ENCODE measurements at regions not wholly inside any gene's neighbourhood (a gene's known extent, or its start where the extent isn't known, plus 50 kb on each side); places are given as distances from the start of the nearest gene placed in this dataset.

DNA sequence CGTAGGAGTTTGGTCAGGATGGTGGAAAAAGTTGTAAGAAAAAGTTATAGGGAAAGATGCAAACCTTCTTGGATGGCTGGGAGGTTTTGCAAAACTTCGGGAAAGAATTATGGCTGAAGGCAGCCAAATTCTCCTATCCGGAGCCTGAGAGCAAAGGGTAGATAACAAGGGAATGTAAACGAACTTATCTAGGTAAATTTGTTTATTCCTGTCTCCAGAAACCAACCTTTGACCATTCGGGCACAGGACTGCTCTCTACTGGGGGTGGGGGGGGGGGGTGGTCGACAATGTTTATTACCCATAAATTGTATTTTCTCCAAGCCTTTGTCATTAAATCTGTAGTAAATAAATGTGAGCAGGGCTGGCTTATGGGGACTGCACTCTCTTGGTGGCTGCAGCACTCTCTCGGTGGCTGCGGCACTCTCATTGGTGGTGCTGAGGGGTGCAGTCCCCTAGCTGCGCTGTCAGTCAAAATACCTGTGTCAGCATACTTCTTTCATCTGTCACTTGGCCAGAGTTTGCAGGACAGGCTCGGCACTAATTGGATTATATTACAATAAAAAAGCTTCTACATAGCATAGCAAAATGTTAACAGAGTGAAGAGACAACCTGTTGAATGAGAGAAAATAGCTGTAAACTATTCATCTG lies 827.8 kb downstream of the SH3BGRL start:
- no peak overlapping the region for H3K56ac ChIP-seq (ENCODE audit: insufficient read length, low read depth, low read length)
- H3K18ac ChIP-seq (ENCODE audit: insufficient read length, low read depth, low read length) = no peak overlapping the region
- no peak overlapping the region for H4K5ac ChIP-seq (ENCODE audit: insufficient read length, low read depth, low read length)
- H3K14ac ChIP-seq (ENCODE audit: insufficient read depth, low read length) = no peak overlapping the region
- DNase-seq = no peak
- H3K79me1 ChIP-seq (ENCODE audit: insufficient read depth, low read depth, low read length, poor library complexity, severe bottlenecking) = no peaks in the 10 kb centered on the region
- H3K4me1 ChIP-seq (ENCODE audit: insufficient read depth, low read length) = no peaks in the 10 kb centered on the region
- H3K9ac ChIP-seq (ENCODE audit: extremely low read depth, insufficient read length, low read length) = no peak overlapping the region
- Mint-ChIP-seq H3K27me3 (ENCODE audit: low read depth) (no peaks in the 10 kb centered on the region; the same call in 1 of the 2 replicates), H3K36me3 (ENCODE audit: insufficient read depth in 1 of 3, low read depth in 3 of 3) (peaks cover 2 to 25% (median 8%) of the 10 kb centered on the region in 3 experiments; a peak in 5 of 7 replicates), H3K4me1 (no peaks in the 10 kb centered on the region), H3K4me3 (no peak overlapping the region), H3K9me3 (peaks cover 78 to 81% of the 10 kb centered on the region in 2 experiments), H3K27ac (no peak overlapping the region)
- H2AK5ac ChIP-seq (ENCODE audit: insufficient read length, low read length) = no peak overlapping the region
- no peak overlapping the region for H2BK120ac ChIP-seq (ENCODE audit: low read depth, low read length, poor library complexity, severe bottlenecking)
- no peaks in the 10 kb centered on the region for H3K27me3 ChIP-seq (ENCODE audit: insufficient read depth, low read length)
- H3T11ph ChIP-seq (ENCODE audit: low read length) = no peak overlapping the region
- no peak overlapping the region for H3K4ac ChIP-seq (ENCODE audit: low read depth, low read length)
- TF ChIP-seq, protein P1, sequence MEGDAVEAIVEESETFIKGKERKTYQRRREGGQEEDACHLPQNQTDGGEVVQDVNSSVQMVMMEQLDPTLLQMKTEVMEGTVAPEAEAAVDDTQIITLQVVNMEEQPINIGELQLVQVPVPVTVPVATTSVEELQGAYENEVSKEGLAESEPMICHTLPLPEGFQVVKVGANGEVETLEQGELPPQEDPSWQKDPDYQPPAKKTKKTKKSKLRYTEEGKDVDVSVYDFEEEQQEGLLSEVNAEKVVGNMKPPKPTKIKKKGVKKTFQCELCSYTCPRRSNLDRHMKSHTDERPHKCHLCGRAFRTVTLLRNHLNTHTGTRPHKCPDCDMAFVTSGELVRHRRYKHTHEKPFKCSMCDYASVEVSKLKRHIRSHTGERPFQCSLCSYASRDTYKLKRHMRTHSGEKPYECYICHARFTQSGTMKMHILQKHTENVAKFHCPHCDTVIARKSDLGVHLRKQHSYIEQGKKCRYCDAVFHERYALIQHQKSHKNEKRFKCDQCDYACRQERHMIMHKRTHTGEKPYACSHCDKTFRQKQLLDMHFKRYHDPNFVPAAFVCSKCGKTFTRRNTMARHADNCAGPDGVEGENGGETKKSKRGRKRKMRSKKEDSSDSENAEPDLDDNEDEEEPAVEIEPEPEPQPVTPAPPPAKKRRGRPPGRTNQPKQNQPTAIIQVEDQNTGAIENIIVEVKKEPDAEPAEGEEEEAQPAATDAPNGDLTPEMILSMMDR (conservative IDR thresholded peaks at IDR 0.05) = no peak
- no peak overlapping the region for H2AFZ ChIP-seq (ENCODE audit: low read length)
- no peak overlapping the region for H4K8ac ChIP-seq (replicated peaks; ENCODE audit: insufficient read length, low read depth, low read length)
- H2BK15ac ChIP-seq (ENCODE audit: low read depth, low read length) = no peak overlapping the region
- no CpG with 5 or more reads among the region's 10 CpGs for WGBS (ENCODE audit: extremely low coverage, insufficient read length, low lambda C conversion rate)
- no peak overlapping the region for H2BK5ac ChIP-seq (ENCODE audit: insufficient read length, low read length)
- H4K20me1 ChIP-seq (ENCODE audit: control insufficient read depth, insufficient read depth, insufficient read length) = no peaks in the 10 kb centered on the region
- H3K4me2 ChIP-seq (ENCODE audit: insufficient read depth, insufficient read length, low read length) = no peak overlapping the region
- no peak overlapping the region for H2BK20ac ChIP-seq (ENCODE audit: low read depth, low read length, poor library complexity, severe bottlenecking)
- H3K27ac ChIP-seq (ENCODE audit: insufficient read length, low read depth, low read length) = no peak overlapping the region
- no peaks in the 10 kb centered on the region for H3K23me2 ChIP-seq (ENCODE audit: insufficient read length, low read depth, low read length, poor library complexity, severe bottlenecking)
- H3K9me3 ChIP-seq (ENCODE audit: control insufficient read depth, low read depth, low read length) = peaks cover 11% of the 10 kb centered on the region
- no peak overlapping the region for H2BK12ac ChIP-seq (ENCODE audit: insufficient read length, low read depth, low read length)
- no peak overlapping the region for H3K23ac ChIP-seq (ENCODE audit: insufficient read length, low read depth, low read length)
- no peak overlapping the region for H4K91ac ChIP-seq (ENCODE audit: insufficient read length, low read depth, low read length)
- no peaks in the 10 kb centered on the region for H3K79me2 ChIP-seq (ENCODE audit: insufficient read depth, low read length)

Measured in H9 (cell line).